ENCODE measurements at regions not wholly inside any gene's neighbourhood (a gene's known extent, or its start where the extent isn't known, plus 50 kb on each side); places are given as distances from the start of the nearest gene placed in this dataset.

DNA sequence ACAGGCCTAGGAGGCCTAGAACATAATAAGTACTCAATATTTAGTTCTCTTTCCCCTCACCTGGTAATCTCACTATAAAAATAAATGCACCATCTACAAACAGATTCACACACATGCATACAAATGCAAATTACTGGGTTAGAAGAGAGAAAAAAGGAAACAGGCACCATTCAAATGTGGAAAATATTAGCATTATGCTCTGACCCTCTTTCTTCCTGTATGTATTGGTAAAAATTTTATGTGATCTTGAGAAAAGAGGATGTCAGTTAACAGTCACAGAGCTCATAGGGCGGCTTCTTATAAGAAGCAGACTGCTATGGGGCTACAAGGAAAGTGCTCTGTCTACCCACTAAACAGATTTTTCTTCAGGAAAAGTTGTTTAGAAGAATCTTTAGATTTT lies 565.4 kb downstream of the LMO4 start:
- no peak overlapping the region for H3K18ac ChIP-seq (ENCODE audit: low read length)
- WGBS, 2 donors (ENCODE audit: extremely low coverage in 2 of 2, insufficient read length in 2 of 2, insufficient replicate concordance in 1 of 2) = no CpG with 5 or more reads among the region's 1 CpG
- H3K9me3 ChIP-seq (replicated peaks in 1 of 2; ENCODE audit: control insufficient read depth in 2 of 2, insufficient read depth in 1 of 2, low read depth in 1 of 2, low read length in 2 of 2) = no peaks in the 10 kb centered on the region
- no peak overlapping the region for H2BK15ac ChIP-seq (ENCODE audit: low read length)
- H3K36me3 ChIP-seq (replicated peaks in 1 of 2; ENCODE audit: control insufficient read depth in 2 of 2, insufficient read depth in 2 of 2, low read length in 2 of 2) = no peaks in the 10 kb centered on the region
- no peak overlapping the region for H3K4me2 ChIP-seq (ENCODE audit: insufficient read depth, low read length, poor library complexity, severe bottlenecking)
- no peak overlapping the region for H3K4ac ChIP-seq (ENCODE audit: low read length)
- no peak overlapping the region for H2BK12ac ChIP-seq (ENCODE audit: low read length)
- no peak overlapping the region for H4K8ac ChIP-seq (ENCODE audit: low read depth, low read length)
- H3K23ac ChIP-seq (ENCODE audit: low read depth, low read length, poor library complexity) = no peak overlapping the region
- H2BK120ac ChIP-seq (ENCODE audit: low read depth, low read length) = no peak overlapping the region
- no peaks in the 10 kb centered on the region for H3K27me3 ChIP-seq (ENCODE audit: control insufficient read depth in 3 of 3, insufficient read depth in 3 of 3, low read depth in 1 of 3, low read length in 3 of 3)
- no peaks in the 10 kb centered on the region for H3K79me1 ChIP-seq (ENCODE audit: low read depth, low read length)
- H3K27ac ChIP-seq (replicated peaks; ENCODE audit: low read length) = no peak overlapping the region
- no peak overlapping the region for H3K14ac ChIP-seq (ENCODE audit: low read length)
- no peak overlapping the region for H3K9ac ChIP-seq (ENCODE audit: low read depth, low read length, poor library complexity)
- no peak overlapping the region for H2BK5ac ChIP-seq (ENCODE audit: low read length)
- H2AK5ac ChIP-seq (ENCODE audit: low read depth, low read length) = no peak overlapping the region
- H3K4me1 ChIP-seq (ENCODE audit: control insufficient read depth in 2 of 2, insufficient read depth in 1 of 2, low read depth in 1 of 2, low read length in 2 of 2) = no peaks in the 10 kb centered on the region
- no peak for DNase-seq (ENCODE audit: low spot score)
- H3K4me3 ChIP-seq (ENCODE audit: low read length in 2 of 2) = no peak overlapping the region
- H2AFZ ChIP-seq (ENCODE audit: low read length) = no peak overlapping the region
- H4K91ac ChIP-seq (ENCODE audit: low read depth, low read length, poor library complexity) = no peak overlapping the region

DNA sequence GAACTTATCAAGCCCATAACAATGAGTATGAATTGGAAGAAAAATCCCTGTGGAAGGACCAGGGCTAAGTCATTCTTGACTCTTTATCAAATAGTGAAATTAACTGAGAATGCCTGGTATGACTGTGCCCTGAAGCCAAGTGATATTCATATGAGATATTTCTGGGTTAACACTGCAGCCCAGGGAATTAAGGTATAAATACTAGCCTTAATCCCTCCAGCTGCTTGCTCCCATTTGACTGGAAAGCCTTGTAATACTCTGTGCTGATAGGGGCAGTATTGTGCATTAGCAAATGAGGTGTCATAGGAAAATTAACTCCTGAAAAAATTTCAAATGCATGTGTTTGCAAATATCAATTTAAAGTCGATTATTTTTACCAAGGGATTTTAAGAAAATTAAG lies 568.8 kb downstream of the LMO4 start:
- Histone ChIP-seq H3K23ac (ENCODE audit: low read depth, low read length, poor library complexity) (no peak overlapping the region), H3K27ac (replicated peaks; ENCODE audit: low read length) (no peak overlapping the region), H3K9ac (ENCODE audit: low read depth, low read length, poor library complexity) (no peak overlapping the region), H3K4me3 (ENCODE audit: low read length in 2 of 2) (no peak overlapping the region), H3K27me3 (ENCODE audit: control insufficient read depth in 3 of 3, insufficient read depth in 3 of 3, low read depth in 1 of 3, low read length in 3 of 3) (no peaks in the 10 kb centered on the region), H2BK12ac (ENCODE audit: low read length) (no peak overlapping the region), H2BK5ac (ENCODE audit: low read length) (no peak overlapping the region), H4K8ac (ENCODE audit: low read depth, low read length) (no peak overlapping the region), H3K4me2 (ENCODE audit: insufficient read depth, low read length, poor library complexity, severe bottlenecking) (no peak overlapping the region), H3K4me1 (ENCODE audit: control insufficient read depth in 2 of 2, insufficient read depth in 1 of 2, low read depth in 1 of 2, low read length in 2 of 2) (no peaks in the 10 kb centered on the region), H4K91ac (ENCODE audit: low read depth, low read length, poor library complexity) (no peak overlapping the region), H3K14ac (ENCODE audit: low read length) (no peak overlapping the region), H3K4ac (ENCODE audit: low read length) (no peak overlapping the region), H3K18ac (ENCODE audit: low read length) (no peak overlapping the region), H3K36me3 (replicated peaks in 1 of 2; ENCODE audit: control insufficient read depth in 2 of 2, insufficient read depth in 2 of 2, low read length in 2 of 2) (no peaks in the 10 kb centered on the region), H3K79me1 (ENCODE audit: low read depth, low read length) (no peaks in the 10 kb centered on the region), H2AFZ (ENCODE audit: low read length) (no peak overlapping the region), H2BK120ac (ENCODE audit: low read depth, low read length) (no peak overlapping the region), H2BK15ac (ENCODE audit: low read length) (no peak overlapping the region), H3K9me3 (replicated peaks in 1 of 2; ENCODE audit: control insufficient read depth in 2 of 2, insufficient read depth in 1 of 2, low read depth in 1 of 2, low read length in 2 of 2) (no peaks in the 10 kb centered on the region), H2AK5ac (ENCODE audit: low read depth, low read length) (no peak overlapping the region)
- WGBS, 2 donors (ENCODE audit: extremely low coverage in 2 of 2, insufficient read length in 2 of 2, insufficient replicate concordance in 1 of 2) = no CpG with 5 or more reads among the region's 1 CpG
- DNase-seq (ENCODE audit: low spot score) = no peak

DNA sequence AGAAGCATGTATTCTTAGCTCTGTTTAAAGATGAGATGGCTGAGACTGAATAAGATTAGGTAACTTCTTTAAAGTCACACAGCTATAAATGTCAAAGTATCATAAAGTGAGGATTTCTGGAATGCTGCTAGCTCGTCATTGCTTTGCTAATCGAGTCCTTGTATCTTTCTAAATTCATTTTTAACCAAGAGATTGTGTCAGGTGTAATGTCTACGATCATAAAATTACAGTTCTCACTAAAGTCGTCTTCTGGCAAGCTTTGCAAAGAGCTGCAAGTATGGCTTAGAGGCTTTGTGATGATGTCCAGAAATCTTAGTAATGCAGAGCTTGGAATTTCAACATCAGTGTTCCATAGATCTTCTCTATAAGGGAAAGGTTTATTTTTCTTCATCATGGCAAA lies 569.8 kb downstream of the LMO4 start:
- Histone ChIP-seq H3K9ac (ENCODE audit: low read depth, low read length, poor library complexity) (no peak overlapping the region), H2AK5ac (ENCODE audit: low read depth, low read length) (no peak overlapping the region), H3K18ac (ENCODE audit: low read length) (no peak overlapping the region), H3K4me3 (ENCODE audit: low read length in 2 of 2) (no peak overlapping the region), H2AFZ (ENCODE audit: low read length) (no peak overlapping the region), H2BK5ac (ENCODE audit: low read length) (no peak overlapping the region), H3K23ac (ENCODE audit: low read depth, low read length, poor library complexity) (no peak overlapping the region), H3K27me3 (ENCODE audit: control insufficient read depth in 3 of 3, insufficient read depth in 3 of 3, low read depth in 1 of 3, low read length in 3 of 3) (no peaks in the 10 kb centered on the region), H3K14ac (ENCODE audit: low read length) (no peak overlapping the region), H3K27ac (replicated peaks; ENCODE audit: low read length) (no peak overlapping the region), H2BK15ac (ENCODE audit: low read length) (no peak overlapping the region), H3K79me1 (ENCODE audit: low read depth, low read length) (no peaks in the 10 kb centered on the region), H2BK120ac (ENCODE audit: low read depth, low read length) (no peak overlapping the region), H2BK12ac (ENCODE audit: low read length) (no peak overlapping the region), H3K4ac (ENCODE audit: low read length) (no peak overlapping the region), H3K4me2 (ENCODE audit: insufficient read depth, low read length, poor library complexity, severe bottlenecking) (no peak overlapping the region), H4K8ac (ENCODE audit: low read depth, low read length) (no peak overlapping the region), H3K36me3 (replicated peaks in 1 of 2; ENCODE audit: control insufficient read depth in 2 of 2, insufficient read depth in 2 of 2, low read length in 2 of 2) (no peaks in the 10 kb centered on the region), H4K91ac (ENCODE audit: low read depth, low read length, poor library complexity) (no peak overlapping the region), H3K4me1 (ENCODE audit: control insufficient read depth in 2 of 2, insufficient read depth in 1 of 2, low read depth in 1 of 2, low read length in 2 of 2) (peaks cover 0 to 6% of the 10 kb centered on the region in 2 donors), H3K9me3 (replicated peaks in 1 of 2; ENCODE audit: control insufficient read depth in 2 of 2, insufficient read depth in 1 of 2, low read depth in 1 of 2, low read length in 2 of 2) (no peaks in the 10 kb centered on the region)
- WGBS, 2 donors (ENCODE audit: extremely low coverage in 2 of 2, insufficient read length in 2 of 2, insufficient replicate concordance in 1 of 2) = no CpG with 5 or more reads among the region's 4 CpGs
- DNase-seq (ENCODE audit: low spot score) = no peak

DNA sequence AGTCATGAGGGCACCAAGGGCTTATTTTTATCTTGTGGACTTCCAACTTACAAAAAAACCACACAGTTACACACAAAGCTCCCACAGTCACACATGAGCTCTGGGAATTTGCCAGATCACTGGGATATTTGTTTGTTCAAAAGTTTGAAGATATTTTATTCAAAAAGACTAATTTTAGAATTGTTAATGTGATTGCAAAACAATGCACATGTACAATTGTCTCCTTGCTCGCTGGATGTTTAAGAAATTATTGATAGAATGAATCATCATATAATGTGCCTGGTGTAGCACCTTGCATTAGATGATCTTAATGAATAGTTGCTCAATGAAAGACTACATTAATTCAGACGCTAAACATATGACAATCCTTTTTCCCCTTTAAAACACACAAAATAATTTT lies 570.3 kb downstream of the LMO4 start:
- Histone ChIP-seq H3K4me2 (ENCODE audit: insufficient read depth, low read length, poor library complexity, severe bottlenecking) (no peak overlapping the region), H3K18ac (ENCODE audit: low read length) (no peak overlapping the region), H4K91ac (ENCODE audit: low read depth, low read length, poor library complexity) (no peak overlapping the region), H3K9me3 (replicated peaks in 1 of 2; ENCODE audit: control insufficient read depth in 2 of 2, insufficient read depth in 1 of 2, low read depth in 1 of 2, low read length in 2 of 2) (no peaks in the 10 kb centered on the region), H3K4ac (ENCODE audit: low read length) (no peak overlapping the region), H3K9ac (ENCODE audit: low read depth, low read length, poor library complexity) (no peak overlapping the region), H3K27ac (replicated peaks; ENCODE audit: low read length) (no peak overlapping the region), H3K36me3 (replicated peaks in 1 of 2; ENCODE audit: control insufficient read depth in 2 of 2, insufficient read depth in 2 of 2, low read length in 2 of 2) (no peaks in the 10 kb centered on the region), H3K79me1 (ENCODE audit: low read depth, low read length) (no peaks in the 10 kb centered on the region), H2BK12ac (ENCODE audit: low read length) (no peak overlapping the region), H2BK5ac (ENCODE audit: low read length) (no peak overlapping the region), H3K4me1 (ENCODE audit: control insufficient read depth in 2 of 2, insufficient read depth in 1 of 2, low read depth in 1 of 2, low read length in 2 of 2) (peaks cover 0 to 6% of the 10 kb centered on the region in 2 donors), H2AFZ (ENCODE audit: low read length) (no peak overlapping the region), H2AK5ac (ENCODE audit: low read depth, low read length) (no peak overlapping the region), H3K27me3 (ENCODE audit: control insufficient read depth in 3 of 3, insufficient read depth in 3 of 3, low read depth in 1 of 3, low read length in 3 of 3) (no peaks in the 10 kb centered on the region), H4K8ac (ENCODE audit: low read depth, low read length) (no peak overlapping the region), H3K23ac (ENCODE audit: low read depth, low read length, poor library complexity) (no peak overlapping the region), H3K4me3 (ENCODE audit: low read length in 2 of 2) (no peak overlapping the region), H2BK15ac (ENCODE audit: low read length) (no peak overlapping the region), H2BK120ac (ENCODE audit: low read depth, low read length) (no peak overlapping the region), H3K14ac (ENCODE audit: low read length) (no peak overlapping the region)
- no CpG with 5 or more reads among the region's 2 CpGs for WGBS, 2 donors (ENCODE audit: extremely low coverage in 2 of 2, insufficient read length in 2 of 2, insufficient replicate concordance in 1 of 2)
- no peak for DNase-seq (ENCODE audit: low spot score)
